Renal pelvis (tissue), 1 donor: ENCODE measurements at regions not wholly inside any gene's neighbourhood (a gene's known extent, or its start where the extent isn't known, plus 50 kb on each side); places are given as distances from the start of the nearest gene placed in this dataset.

Experiments used
- DNase-seq: peaks from one replicate; pipeline ENCODE4 v3.0.0-alpha.2; 2013

DNA sequence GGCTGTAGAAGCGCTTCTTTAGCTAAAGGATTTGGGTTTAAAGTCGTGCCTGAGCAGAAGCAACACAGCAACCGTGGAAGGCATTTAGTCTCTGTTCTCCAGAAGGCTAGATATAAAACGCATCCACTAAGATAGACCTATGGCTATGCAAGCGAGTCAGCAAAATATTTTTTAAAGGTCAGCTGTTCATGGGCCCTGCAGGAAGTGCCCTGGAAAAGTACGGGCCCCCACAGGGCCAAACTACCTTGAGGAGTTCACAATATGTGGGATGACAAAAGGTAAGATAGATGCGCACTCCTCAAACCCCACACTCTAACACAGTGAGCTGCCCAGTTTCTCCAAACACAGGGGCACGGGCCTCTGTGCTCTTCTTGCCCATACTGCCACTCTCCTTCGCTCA lies 261.6 kb downstream of the VPS13C start:
- no peak for DNase-seq

DNA sequence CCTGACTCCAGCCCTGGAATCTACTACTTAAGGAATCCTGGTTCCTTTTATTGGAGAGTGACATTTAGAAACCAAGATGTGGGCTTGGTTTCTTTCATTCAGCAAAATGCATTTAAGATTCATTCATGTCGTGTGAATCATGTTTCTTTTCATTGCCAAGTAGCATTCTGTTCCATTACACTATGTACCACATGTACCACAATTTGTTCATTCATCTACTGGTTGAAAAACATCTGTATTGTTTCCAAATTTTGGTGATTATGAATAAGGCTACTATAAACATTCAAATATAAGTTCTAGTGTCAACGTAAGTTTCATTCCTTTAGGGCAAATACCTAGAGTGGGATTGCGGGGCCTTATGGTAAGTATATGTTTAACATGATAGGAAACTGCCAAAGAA lies 264.2 kb downstream of the VPS13C start:
- DNase-seq: no peak

DNA sequence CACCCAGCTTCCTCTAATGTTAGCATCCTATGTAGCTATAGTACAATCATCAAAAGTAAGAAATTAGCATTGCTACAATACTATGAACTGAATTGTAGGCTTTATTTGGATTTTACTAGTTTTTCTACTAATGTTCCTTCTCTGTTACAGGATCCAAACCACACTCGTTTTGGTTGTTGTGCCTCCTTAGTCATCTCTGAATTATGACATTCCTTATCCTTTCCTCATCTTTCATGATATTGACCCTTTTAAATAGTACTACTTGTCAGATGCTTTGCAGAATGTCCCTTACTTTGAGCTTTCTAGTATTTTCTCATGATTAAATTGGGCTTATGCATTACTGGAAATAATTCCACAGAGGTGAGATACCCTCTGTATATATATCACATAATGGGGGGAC lies 265.4 kb downstream of the VPS13C start:
- no peak for DNase-seq

- no peak for DNase-seq
Measured at GRCh38 chr15:61794276-61794675, 266.0 kb downstream of the VPS13C start.

DNA sequence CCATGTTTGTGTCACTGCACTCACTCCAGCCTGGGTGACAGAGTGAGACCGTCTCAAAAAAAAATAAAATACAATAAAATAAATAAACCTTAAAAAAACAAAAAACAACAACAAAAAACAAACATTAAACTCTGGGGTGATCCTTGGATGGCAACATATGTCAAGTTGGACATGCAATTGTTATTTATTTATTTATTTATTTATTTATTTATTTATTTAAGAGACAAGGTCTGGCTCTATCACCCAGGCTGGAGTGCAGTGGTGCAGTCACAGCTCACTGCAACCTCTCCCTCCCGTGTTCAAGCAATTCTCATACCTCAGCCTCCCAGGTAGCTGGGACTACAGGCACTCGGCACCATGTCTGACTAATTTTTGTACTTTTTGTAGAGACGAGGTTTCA lies 275.5 kb downstream of the VPS13C start:
- DNase-seq: no peak

DNA sequence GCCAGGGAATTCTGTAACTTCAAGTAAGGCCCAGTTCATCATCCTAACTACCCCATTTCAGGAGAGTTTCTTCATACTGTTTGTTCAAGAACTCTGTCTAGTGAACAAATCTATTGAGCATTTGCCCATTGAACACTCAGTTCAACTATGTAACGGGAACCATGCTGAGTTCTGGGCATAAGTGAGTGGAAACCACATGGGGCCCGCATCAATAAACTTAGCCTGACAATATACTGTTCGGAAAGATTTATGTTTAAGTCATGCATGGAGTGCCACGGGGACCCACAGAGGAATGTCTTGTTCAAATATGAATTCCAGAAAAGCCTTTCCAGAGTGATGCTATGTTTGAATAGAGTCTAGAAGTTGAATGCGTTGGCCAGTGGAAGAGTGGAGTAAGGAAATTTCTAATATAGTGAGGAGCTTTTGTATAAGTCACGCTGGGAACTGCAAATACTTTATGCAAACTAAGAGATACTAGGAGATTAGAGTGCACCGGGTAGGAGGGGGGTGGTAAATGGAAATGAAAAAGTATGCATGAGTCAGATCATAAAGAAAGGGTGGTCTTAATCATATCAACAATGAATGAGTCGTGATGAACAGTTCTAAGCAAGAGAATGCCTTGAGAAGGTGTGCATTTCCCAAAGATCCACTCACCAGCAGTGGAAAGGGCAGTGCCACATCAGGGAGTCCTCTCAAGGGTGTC lies 279.8 kb downstream of the VPS13C start:
- no peak for DNase-seq

GRCh38 chr15:61777689-61778088 lies 282.6 kb downstream of the VPS13C start:
- DNase-seq: no peak

- DNase-seq: no peak
Measured at GRCh38 chr15:61769557-61769956, 290.7 kb downstream of the VPS13C start.

DNA sequence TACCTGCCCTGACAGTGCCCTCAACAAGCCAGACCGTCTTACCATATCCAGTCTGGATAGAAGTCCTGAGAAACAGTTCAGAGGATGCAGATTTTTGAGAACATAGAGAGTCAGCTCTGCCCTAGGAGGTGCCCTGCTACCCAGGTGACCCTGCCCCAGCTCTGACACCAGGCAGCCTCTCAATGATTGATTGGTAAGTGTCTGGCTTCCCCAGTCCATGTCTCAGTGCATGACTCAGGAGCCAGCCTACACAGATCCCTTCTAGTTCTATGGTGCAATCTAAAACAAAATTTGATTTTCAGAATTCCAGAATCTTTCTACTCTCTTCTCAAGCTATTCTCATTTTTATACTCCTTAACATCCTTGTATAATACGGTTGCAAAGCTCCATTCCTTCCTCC lies 292.1 kb downstream of the VPS13C start:
- DNase-seq: no peak

- peak; percentile 19 for DNase-seq
Measured at GRCh38 chr15:61764981-61765380, 295.3 kb downstream of the VPS13C start.

DNA sequence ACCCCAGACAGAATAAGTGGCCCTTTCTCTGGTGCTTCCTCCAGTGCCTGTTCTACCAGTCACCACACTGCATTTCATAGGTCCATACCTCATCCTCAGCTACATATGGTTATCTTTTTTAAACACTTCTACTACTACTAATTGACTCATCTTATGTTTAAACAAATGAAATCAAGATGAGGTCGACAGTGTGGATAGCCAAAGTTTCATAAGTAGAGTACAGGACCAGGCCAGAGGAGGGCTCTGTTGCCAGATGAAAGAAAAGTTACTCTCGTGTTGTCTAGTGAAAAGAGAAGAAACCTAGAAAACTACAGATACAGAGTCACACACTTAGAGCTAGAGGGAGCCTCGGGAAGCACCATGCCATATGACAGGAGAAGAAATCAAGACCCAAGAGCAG lies 296.1 kb downstream of the VPS13C start:
- DNase-seq: no peak

- no peak for DNase-seq
Measured at GRCh38 chr15:61762676-61763075, 297.6 kb downstream of the VPS13C start.

DNA sequence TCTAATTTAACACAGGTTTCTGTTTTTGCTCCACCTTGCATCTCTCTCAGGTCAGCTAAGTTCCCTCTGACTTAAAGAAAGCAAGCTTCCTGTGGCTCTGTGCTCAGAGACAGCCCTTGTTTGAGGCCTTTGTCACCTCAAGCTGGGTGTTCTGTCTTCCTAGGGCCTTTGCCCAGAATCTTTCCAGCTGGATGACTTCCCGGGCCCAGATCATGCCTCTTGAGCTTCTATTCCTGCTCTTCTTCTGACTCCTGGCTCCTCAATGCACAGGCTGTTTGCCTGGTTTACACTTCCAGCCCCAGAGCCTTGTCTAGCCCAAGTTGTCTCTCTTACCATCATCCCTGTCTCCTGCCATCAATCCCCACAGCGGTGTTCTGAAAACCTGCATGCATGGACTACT lies 300.6 kb downstream of the VPS13C start:
- no peak for DNase-seq

DNA sequence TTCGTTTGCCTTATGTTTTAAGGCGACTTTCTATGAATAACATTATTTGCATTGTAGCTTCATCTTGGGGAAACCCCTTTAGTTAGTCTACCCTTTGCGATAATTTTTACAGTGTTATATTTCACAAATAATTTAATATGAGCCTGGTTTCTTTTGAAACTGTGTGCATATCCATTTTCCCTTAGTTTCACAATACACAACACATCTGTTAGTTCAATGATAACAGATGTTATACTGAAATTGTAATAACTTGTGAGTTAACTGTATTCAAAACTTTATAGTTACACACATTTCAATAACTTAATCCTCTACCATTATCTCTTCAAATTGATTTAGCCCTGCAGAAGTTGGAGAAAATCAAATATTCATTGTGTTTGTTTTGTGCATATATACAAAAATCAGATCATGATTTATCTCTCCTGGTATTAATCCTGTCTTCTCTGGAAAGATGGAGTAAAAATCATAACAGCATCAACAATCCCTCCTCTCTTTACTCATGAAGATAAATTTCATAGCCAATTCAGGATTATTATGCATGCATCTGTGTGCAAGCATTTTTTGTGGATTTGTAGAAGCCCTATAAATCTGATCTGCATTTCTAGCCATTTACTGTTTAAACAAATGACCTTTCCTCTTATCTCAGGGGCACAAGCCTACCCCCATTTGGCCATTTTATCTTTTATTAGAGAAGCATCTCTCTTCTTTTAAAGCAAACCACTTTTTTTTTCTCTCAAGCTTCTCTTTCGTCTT lies 304.0 kb downstream of the VPS13C start:
- no peak for DNase-seq

GRCh38 chr15:61755467-61755866 lies 304.8 kb downstream of the VPS13C start:
- no peak for DNase-seq

- DNase-seq: no peak
Measured at GRCh38 chr15:61753018-61753710, 307.1 kb downstream of the VPS13C start.

DNA sequence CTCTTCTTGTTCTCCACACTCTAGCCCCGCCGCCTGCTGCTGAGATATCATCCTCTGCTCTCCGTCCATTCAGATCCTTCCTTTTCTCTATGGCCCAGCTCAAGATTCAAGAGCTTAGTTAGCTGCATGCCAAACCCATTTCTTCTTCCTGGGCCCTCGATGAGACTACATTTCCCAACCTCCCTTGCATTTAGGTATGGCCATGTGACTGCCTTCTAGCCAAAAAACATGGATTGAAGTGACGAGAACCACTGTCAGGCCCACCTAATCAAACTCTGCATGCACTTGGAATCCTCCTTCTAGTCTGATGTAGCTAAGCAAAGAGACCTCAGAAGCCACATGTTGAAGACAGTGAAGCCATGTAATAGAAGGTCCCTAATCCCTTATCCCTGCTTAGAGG lies 308.2 kb downstream of the VPS13C start:
- no peak for DNase-seq

DNA sequence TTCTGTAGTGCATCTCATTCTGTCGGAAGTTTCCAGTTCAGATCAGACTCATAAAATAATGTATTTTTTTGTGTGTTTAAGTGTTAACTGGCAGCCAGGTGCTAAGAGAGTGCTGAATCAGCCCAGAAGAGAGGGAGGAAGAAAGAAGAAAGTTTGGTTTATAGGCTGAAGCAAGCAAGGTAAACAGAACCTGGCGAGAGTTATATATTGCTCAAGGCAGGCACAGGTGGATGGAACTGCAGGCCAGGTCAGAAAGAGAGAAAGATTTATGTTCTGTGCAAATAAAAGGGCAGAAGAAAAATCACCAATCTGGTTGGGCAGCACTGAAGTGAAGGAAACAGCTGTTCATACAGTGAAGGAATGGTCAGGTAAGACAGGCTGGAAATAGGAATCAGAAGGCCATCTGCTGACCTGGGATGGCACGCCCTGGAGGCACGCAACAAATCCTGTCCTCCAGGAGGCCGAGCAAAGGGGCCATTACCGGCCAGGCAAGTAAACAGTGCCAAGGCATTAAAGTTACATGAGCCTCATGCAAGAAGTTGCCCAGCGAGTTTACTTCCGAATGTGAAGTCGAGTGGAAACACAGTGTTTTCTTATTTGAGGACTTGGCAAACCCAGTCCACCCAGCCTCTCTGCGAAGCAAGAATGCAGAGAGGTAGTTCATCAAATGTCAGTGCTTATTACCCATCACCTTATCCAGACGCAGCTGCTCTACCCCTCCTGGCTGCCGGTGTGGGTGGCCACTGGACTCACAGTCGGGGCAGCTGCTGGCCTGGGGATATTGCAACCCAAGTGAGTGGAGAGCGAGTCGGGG lies 309.8 kb downstream of the VPS13C start:
- DNase-seq: peak; percentile 52

- no peak for DNase-seq
Measured at GRCh38 chr15:61749169-61749568, 311.1 kb downstream of the VPS13C start.

DNA sequence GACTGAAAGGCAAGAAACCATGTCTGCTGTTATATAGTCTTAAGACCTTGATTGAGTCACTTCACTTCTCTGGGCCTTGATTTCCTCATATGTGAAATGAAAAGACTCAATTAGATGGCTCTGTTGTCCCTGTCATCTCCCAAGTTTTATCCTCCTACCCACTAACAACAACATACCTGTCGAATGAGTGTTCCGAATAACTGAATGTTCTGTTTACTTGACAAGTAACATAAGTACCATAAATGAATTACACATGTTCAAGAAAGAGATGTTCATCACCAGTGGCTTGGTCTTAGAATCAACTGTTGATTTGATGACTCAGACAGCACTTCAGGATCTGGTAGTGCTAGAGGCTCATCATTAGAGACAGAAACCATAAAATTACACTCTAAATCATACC lies 311.7 kb downstream of the VPS13C start:
- no peak for DNase-seq

- no peak for DNase-seq
Measured at GRCh38 chr15:61746589-61746988, 313.7 kb downstream of the VPS13C start.

DNA sequence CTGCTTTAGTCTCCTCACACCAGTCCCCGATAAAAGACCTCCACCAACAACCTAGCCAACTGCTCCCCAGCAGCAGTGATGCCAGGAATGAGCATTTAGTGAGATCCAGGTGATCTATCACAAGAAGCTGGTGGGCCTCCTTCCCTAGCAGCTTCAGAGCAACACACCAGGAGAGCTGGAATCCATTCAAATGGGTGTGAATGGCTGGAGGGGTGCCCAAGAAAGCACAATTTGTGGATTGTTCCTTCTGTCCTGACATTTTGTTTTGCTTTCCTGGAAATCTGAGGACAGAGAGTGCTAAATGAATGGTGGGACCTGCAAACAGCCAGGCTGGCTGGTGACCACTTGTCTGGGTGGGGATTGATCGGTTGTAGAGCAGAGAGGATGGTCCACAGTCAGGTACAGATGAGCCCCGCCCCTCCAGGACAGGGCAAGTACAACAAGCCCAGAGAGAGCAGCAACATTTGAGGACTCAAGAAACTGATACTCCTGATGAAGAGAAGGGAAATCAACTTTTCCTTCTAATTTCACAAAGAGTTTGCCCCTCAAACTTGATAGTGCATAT lies 316.8 kb downstream of the VPS13C start:
- DNase-seq: no peak
